PC-9 (cell line): ENCODE measurements at regions not wholly inside any gene's neighbourhood (a gene's known extent, or its start where the extent isn't known, plus 50 kb on each side); places are given as distances from the start of the nearest gene placed in this dataset.

ENCODE experiments used
- BruUV-seq: library from RNA; stranded (reverse); fragments of 400-500 nt; replicated peaks from 2 replicates; lab custom pipeline; 2021; lab: Mats Ljungman, UMichigan
- CTCF ChIA-PET: fragments of 300-600 bp; sonication (Branson Sonifier 250); formaldehyde crosslinking; loops from one replicate; lab custom pipeline; 2022; ENCODE audit warnings: antibody characterized with exemption; lab: Charles Lee
- POLR2A ChIA-PET: fragments of 300-600 bp; sonication (Branson Sonifier 250); formaldehyde crosslinking; loops from one replicate; lab custom pipeline; 2022; ENCODE audit warnings: antibody characterized with exemption; ENCODE audit not compliant: unreplicated experiment; lab: Charles Lee
- DNase-seq, 2 experiments: peaks; one replicate each; pipeline versions ENCODE4 v3.0.0 to v3.0.0-alpha.2; 2015 to 2022; ENCODE audit warnings: mixed read lengths in 1 of 2
- H2AFZ ChIP-seq: fragments of 200-600 bp; sonication (generic); 2 replicates; pipeline ENCODE4 v1.8.1; 2017; ENCODE audit warnings: antibody characterized with exemption
- H3F3A ChIP-seq: fragments of 200-600 bp; sonication (generic); 2 replicates; pipeline ENCODE4 v1.8.1; 2017; ENCODE audit warnings: antibody characterized with exemption, mild to moderate bottlenecking, low read depth; ENCODE audit not compliant: insufficient read depth
- H3K27ac ChIP-seq: fragments of 200-600 bp; sonication (generic); 2 replicates; pipeline ENCODE4 v1.6.1; 2016; ENCODE audit warnings: mixed run types
- H3K27me3 ChIP-seq: fragments of 200-600 bp; sonication (generic); 2 replicates; pipeline ENCODE4 v1.6.1; 2016; ENCODE audit warnings: low read depth, mixed run types; ENCODE audit not compliant: insufficient read depth
- H3K36me3 ChIP-seq: fragments of 200-600 bp; sonication (generic); 2 replicates; pipeline ENCODE4 v1.6.1; 2016; ENCODE audit warnings: low read depth, mixed run types
- H3K4me1 ChIP-seq: fragments of 200-600 bp; sonication (generic); replicated peaks from 2 replicates; pipeline ENCODE4 v1.6.1; 2016; ENCODE audit warnings: mixed run types; ENCODE audit not compliant: insufficient read depth
- H3K4me2 ChIP-seq: fragments of 200-600 bp; sonication (generic); 2 replicates; pipeline ENCODE4 v1.6.1; 2017; ENCODE audit warnings: mixed run types
- H3K4me3 ChIP-seq: fragments of 200-600 bp; sonication (generic); 2 replicates; pipeline ENCODE4 v1.6.1; 2016; ENCODE audit warnings: mixed run types
- H3K79me2 ChIP-seq: fragments of 200-600 bp; sonication (generic); 2 replicates; pipeline ENCODE4 v1.6.1; 2017; ENCODE audit warnings: low read depth, mixed run types
- H3K9me2 ChIP-seq: fragments of 200-600 bp; sonication (generic); 2 replicates; pipeline ENCODE4 v1.8.1; 2017; ENCODE audit warnings: mild to moderate bottlenecking; ENCODE audit not compliant: insufficient read depth
- H3K9me3 ChIP-seq: fragments of 200-600 bp; sonication (generic); 2 replicates; pipeline ENCODE4 v1.8.1; 2016; ENCODE audit warnings: low read depth; ENCODE audit not compliant: insufficient read depth
- H4K20me1 ChIP-seq: fragments of 200-600 bp; sonication (generic); 2 replicates; pipeline ENCODE4 v1.8.1; 2017; ENCODE audit not compliant: insufficient read depth
- CTCF ChIP-seq: fragments of 200-600 bp; sonication (generic); conservative IDR thresholded peaks from 2 replicates; pipeline ENCODE4 v1.6.1; 2017; ENCODE audit warnings: mixed run types, antibody characterized with exemption, mild to moderate bottlenecking, moderate library complexity
- EZH2 ChIP-seq: fragments of 200-600 bp; sonication (generic); IDR thresholded peaks from 2 replicates; pipeline ENCODE4 v1.8.0; 2017; ENCODE audit warnings: antibody characterized with exemption, low read depth
- intact Hi-C: fragments of 100-400 bp; cut with micrococcal nuclease; formaldehyde crosslinking; loops from one replicate; pipeline ENCODE4 v1.10.0; 2022; ENCODE audit not compliant: unreplicated experiment

GRCh38 chr18:40630496-40630895, 1324.5 kb upstream of the PIK3C3 start:
- no TSS peak for BruUV-seq
- H3K4me2 ChIP-seq, result no peak overlapping the region
- no peaks in the 10 kb centered on the region for H3F3A ChIP-seq
- H3K79me2 ChIP-seq, result no peaks in the 10 kb centered on the region
- H3K27ac ChIP-seq, result no peak overlapping the region
- H3K36me3 ChIP-seq, result no peaks in the 10 kb centered on the region
- no peaks in the 10 kb centered on the region for H3K4me1 ChIP-seq
- no peak for TF ChIP-seq CTCF
- TF ChIP-seq EZH2, result no peak
- ChIA-PET CTCF (no interaction called here), POLR2A (no interaction called here)
- H4K20me1 ChIP-seq, result no peaks in the 10 kb centered on the region
- intact Hi-C loops, result no loop called here
- no peak overlapping the region for H3K4me3 ChIP-seq
- DNase-seq, result no peak
- no peaks in the 10 kb centered on the region for H3K9me2 ChIP-seq
- H3K9me3 ChIP-seq, result no peaks in the 10 kb centered on the region
- no peaks in the 10 kb centered on the region for H3K27me3 ChIP-seq
- no peak overlapping the region for H2AFZ ChIP-seq

GRCh38 chr18:40624959-40625358, 1330.1 kb upstream of the PIK3C3 start:
- H3K27me3 ChIP-seq, result no peaks in the 10 kb centered on the region
- POLR2A ChIA-PET, result no interaction called here
- BruUV-seq, result no TSS peak

GRCh38 chr18:40613721-40614120, 1341.3 kb upstream of the PIK3C3 start:
- H3K79me2 ChIP-seq, result no peaks in the 10 kb centered on the region
- BruUV-seq, result no TSS peak
- no peaks in the 10 kb centered on the region for H3K4me1 ChIP-seq
- no peaks in the 10 kb centered on the region for H3F3A ChIP-seq
- TF ChIP-seq CTCF (no peak), EZH2 (no peak)
- ChIA-PET CTCF (no interaction called here), POLR2A (no interaction called here)
- H3K27me3 ChIP-seq, result no peaks in the 10 kb centered on the region
- no peaks in the 10 kb centered on the region for H3K9me3 ChIP-seq
- H3K27ac ChIP-seq, result no peak overlapping the region
- H3K4me2 ChIP-seq, result no peak overlapping the region
- H3K9me2 ChIP-seq, result no peaks in the 10 kb centered on the region
- no peak overlapping the region for H3K4me3 ChIP-seq
- H2AFZ ChIP-seq, result no peak overlapping the region
- no peaks in the 10 kb centered on the region for H3K36me3 ChIP-seq
- intact Hi-C loops, result no loop called here
- no peak for DNase-seq
- H4K20me1 ChIP-seq, result no peaks in the 10 kb centered on the region

More at GRCh38 chr18:40624959-40625358, 1330.1 kb upstream of the PIK3C3 start:
- H3K79me2 ChIP-seq, result no peaks in the 10 kb centered on the region
- no peaks in the 10 kb centered on the region for H3K36me3 ChIP-seq
- H3K4me3 ChIP-seq, result no peak overlapping the region
- intact Hi-C loops, result no loop called here
- no peaks in the 10 kb centered on the region for H3K9me3 ChIP-seq
- TF ChIP-seq CTCF (no peak), EZH2 (no peak)
- DNase-seq, result no peak
- H3K4me2 ChIP-seq, result no peak overlapping the region
- H3K27ac ChIP-seq, result no peak overlapping the region
- H3K4me1 ChIP-seq, result no peaks in the 10 kb centered on the region
- CTCF ChIA-PET, result no interaction called here
- no peaks in the 10 kb centered on the region for H3K9me2 ChIP-seq
- H4K20me1 ChIP-seq, result no peaks in the 10 kb centered on the region
- H2AFZ ChIP-seq, result no peak overlapping the region
- no peaks in the 10 kb centered on the region for H3F3A ChIP-seq
